ENCODE measurements at regions not wholly inside any gene's neighbourhood (a gene's known extent, or its start where the extent isn't known, plus 50 kb on each side); places are given as distances from the start of the nearest gene placed in this dataset.
A peak's percentile ranks its signal among the peaks of the same experiment; 100 is the strongest.

DNA sequence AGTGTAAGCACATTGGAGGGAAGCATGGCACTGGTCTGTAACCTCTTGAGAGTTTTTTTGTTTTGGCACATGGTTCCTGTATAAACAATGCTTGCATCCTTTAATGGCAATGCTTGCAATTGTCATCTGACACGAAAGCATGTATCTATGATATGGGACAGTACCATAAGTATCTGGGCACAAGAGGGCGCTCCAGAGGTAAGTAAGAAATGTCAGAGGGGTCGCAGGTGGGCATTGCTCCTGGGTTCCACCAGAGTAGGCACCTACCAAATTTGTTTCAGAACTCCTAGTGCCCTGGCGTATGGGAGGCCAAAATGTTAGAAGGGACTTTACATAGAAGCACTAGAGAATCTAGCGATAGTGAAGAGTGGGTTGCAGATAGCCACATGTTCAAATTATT is 58.7 kb upstream of the BCHE start:
- H3K4me3 ChIP-seq (ENCODE audit: low read depth, low read length): no peak overlapping the region
- TF ChIP-seq, protein P1, sequence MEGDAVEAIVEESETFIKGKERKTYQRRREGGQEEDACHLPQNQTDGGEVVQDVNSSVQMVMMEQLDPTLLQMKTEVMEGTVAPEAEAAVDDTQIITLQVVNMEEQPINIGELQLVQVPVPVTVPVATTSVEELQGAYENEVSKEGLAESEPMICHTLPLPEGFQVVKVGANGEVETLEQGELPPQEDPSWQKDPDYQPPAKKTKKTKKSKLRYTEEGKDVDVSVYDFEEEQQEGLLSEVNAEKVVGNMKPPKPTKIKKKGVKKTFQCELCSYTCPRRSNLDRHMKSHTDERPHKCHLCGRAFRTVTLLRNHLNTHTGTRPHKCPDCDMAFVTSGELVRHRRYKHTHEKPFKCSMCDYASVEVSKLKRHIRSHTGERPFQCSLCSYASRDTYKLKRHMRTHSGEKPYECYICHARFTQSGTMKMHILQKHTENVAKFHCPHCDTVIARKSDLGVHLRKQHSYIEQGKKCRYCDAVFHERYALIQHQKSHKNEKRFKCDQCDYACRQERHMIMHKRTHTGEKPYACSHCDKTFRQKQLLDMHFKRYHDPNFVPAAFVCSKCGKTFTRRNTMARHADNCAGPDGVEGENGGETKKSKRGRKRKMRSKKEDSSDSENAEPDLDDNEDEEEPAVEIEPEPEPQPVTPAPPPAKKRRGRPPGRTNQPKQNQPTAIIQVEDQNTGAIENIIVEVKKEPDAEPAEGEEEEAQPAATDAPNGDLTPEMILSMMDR (IDR thresholded peaks at IDR 0.05; ENCODE audit: low read depth, low read length): peak; percentile 35
- in situ Hi-C loops (cut with HindIII; ENCODE audit: low sequenced_read_pairs): no loop called here
- DNase-seq (ENCODE audit: low read depth, low spot score): no peak

DNA sequence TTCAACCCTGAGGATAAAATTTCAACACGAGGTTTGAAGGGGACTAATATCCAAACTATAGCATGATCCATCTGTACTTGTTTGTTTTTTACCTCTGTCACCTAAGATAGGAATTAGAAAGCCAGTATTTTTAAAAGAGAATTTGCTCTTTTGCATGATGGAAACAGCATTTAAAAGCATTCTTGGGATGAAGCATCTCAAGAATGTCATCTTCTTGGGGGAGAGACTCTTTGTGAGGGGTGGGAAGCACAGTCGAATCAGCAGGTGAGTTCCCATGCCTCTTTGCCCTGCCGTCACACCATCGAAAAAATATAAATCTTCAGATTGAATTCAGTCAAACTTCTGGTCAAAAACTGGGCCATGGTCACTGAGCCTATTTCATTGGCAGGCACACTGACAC is 55.3 kb upstream of the BCHE start:
- in situ Hi-C loops (cut with HindIII; ENCODE audit: low sequenced_read_pairs): no loop called here
- TF ChIP-seq, protein P1 (IDR thresholded peaks at IDR 0.05; ENCODE audit: low read depth, low read length): no peak
- no peak overlapping the region for H3K4me3 ChIP-seq (ENCODE audit: low read depth, low read length)
- DNase-seq (ENCODE audit: low read depth, low spot score): no peak

All from astrocyte of the spinal cord (primary cell).